Endothelial cell of umbilical vein (primary cell): ENCODE measurements at regions not wholly inside any gene's neighbourhood (a gene's known extent, or its start where the extent isn't known, plus 50 kb on each side); places are given as distances from the start of the nearest gene placed in this dataset.

Experiments
- GATA2 ChIP-seq: IDR thresholded peaks from 2 replicates; pipeline ENCODE4 v1.7.0; 2011; ENCODE audit warnings: low read depth, mild to moderate bottlenecking, moderate library complexity, mixed read lengths, low read length; ENCODE audit not compliant: insufficient read length, insufficient read depth
- MAX ChIP-seq: IDR thresholded peaks from 2 replicates; pipeline ENCODE4 v1.6.1; 2011; ENCODE audit not compliant: insufficient read depth, insufficient read length
- POLR2A ChIP-seq: IDR thresholded peaks from 2 replicates; pipeline ENCODE4 v1.6.1; 2012; ENCODE audit warnings: low read depth, mild to moderate bottlenecking, control low read depth, low read length
- POLR2AphosphoS5 ChIP-seq: IDR thresholded peaks from 2 replicates; pipeline ENCODE4 v1.6.1; 2012; ENCODE audit warnings: low read depth, mild to moderate bottlenecking, control low read depth, low read length, moderate library complexity; ENCODE audit not compliant: insufficient read depth
- TF ChIP-seq, protein P1 (sequence below), 2 donors: IDR thresholded peaks; 1 replicate in 1 of 2; 2 replicates in 1 of 2; pipeline ENCODE4 v1.5.1; 2011; ENCODE audit warnings: low read length in 2 of 2, mild to moderate bottlenecking in 2 of 2, moderate library complexity in 2 of 2, control low read depth in 1 of 2, inconsistent platforms in 1 of 2, low read depth in 1 of 2; ENCODE audit not compliant: insufficient read depth in 1 of 2; ENCODE audit errors: extremely low read depth in 1 of 2

- TF ChIP-seq, protein P1, sequence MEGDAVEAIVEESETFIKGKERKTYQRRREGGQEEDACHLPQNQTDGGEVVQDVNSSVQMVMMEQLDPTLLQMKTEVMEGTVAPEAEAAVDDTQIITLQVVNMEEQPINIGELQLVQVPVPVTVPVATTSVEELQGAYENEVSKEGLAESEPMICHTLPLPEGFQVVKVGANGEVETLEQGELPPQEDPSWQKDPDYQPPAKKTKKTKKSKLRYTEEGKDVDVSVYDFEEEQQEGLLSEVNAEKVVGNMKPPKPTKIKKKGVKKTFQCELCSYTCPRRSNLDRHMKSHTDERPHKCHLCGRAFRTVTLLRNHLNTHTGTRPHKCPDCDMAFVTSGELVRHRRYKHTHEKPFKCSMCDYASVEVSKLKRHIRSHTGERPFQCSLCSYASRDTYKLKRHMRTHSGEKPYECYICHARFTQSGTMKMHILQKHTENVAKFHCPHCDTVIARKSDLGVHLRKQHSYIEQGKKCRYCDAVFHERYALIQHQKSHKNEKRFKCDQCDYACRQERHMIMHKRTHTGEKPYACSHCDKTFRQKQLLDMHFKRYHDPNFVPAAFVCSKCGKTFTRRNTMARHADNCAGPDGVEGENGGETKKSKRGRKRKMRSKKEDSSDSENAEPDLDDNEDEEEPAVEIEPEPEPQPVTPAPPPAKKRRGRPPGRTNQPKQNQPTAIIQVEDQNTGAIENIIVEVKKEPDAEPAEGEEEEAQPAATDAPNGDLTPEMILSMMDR (IDR thresholded peaks at IDR 0.05; ENCODE audit: extremely low read depth in 1 of 2, insufficient read depth in 1 of 2, low read depth in 1 of 2, low read length in 2 of 2), result no peak
- TF ChIP-seq POLR2AphosphoS5 (no peak), GATA2 (no peak), POLR2A (no peak), MAX (no peak)
These were observed 298.0 kb upstream of the TANK start for GRCh38 chr2:160862226-160862625.
